Adrenal gland (tissue), 5 donors: ENCODE measurements at regions not wholly inside any gene's neighbourhood (a gene's known extent, or its start where the extent isn't known, plus 50 kb on each side); places are given as distances from the start of the nearest gene placed in this dataset.

Experiments
- CTCF ChIP-seq, 6 experiments: fragments of 450-650 bp in 4 of 6; fragments of 200-600 bp in 2 of 6; sonication (generic) in 1 of 6; IDR thresholded peaks; 1 replicate in 5 of 6; 2 replicates in 1 of 6; pipeline versions ENCODE4 v1.5.1 to v1.8.0; 2016 to 2021; ENCODE audit warnings: antibody characterized with exemption in 6 of 6, mild to moderate bottlenecking in 2 of 6, moderate library complexity in 1 of 6
- POLR2A ChIP-seq, 2 donors: fragments of 450-650 bp; IDR thresholded peaks; one replicate each; pipeline ENCODE4 v1.6.1; 2017; ENCODE audit warnings: antibody characterized with exemption in 2 of 2, mild to moderate bottlenecking in 2 of 2, moderate library complexity in 1 of 2
- donor health status: DM: no; HTN: no; CAD: no.

- TF ChIP-seq CTCF (IDR thresholded peaks at IDR 0.05) (no peak), POLR2A (IDR thresholded peaks at IDR 0.05) (no peak)
Measured at GRCh38 chr11:119861160-119861559, 132.2 kb upstream of the NECTIN1 start.
